Superior temporal gyrus (tissue), 1 donor: ENCODE measurements at regions not wholly inside any gene's neighbourhood (a gene's known extent, or its start where the extent isn't known, plus 50 kb on each side); places are given as distances from the start of the nearest gene placed in this dataset.

Source experiments
- DNase-seq: peaks from one replicate; pipeline ENCODE4 v3.0.0-alpha.2; 2016; ENCODE audit errors: extremely low spot score

- no peak for DNase-seq
Measured at GRCh38 chr2:183214680-183215079, 90.4 kb downstream of the NUP35 start.

DNA sequence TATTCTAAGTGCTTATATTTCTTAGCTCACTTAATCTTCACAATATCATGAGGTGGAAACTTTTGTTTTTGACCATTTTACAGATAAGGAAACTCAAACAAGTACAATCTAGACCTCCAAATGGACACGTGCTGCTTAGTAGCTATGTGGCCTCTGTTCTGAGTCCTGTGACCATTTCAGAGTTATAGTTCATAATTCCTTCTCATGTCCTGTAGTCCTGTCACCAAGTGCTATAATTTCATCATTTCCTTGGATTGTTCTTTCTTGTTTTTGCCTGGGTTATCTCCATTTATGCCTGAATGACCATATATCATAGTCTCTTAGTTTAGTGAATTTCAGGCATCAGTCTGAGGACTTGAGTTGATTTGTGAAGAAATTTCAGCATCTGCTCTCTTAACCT lies 91.7 kb downstream of the NUP35 start:
- DNase-seq = no peak

DNA sequence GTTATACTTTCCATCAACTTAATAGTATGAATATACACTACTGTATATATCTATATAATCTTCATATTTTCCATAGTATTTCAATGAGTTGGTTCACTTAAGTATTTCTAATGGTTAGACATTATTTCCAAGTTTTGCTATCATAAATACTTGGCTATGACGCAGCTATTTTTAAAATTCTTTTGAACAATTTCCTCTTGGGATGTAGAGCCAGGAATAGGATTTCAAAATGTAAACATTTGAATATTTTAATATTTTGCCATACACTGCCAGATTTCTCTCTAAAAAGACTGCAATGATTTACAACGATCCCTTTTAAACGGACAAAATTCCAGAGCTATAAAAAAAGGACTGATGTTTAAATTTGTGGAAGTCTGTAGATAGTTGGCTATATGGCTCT lies 95.6 kb downstream of the NUP35 start:
- DNase-seq = no peak

DNA sequence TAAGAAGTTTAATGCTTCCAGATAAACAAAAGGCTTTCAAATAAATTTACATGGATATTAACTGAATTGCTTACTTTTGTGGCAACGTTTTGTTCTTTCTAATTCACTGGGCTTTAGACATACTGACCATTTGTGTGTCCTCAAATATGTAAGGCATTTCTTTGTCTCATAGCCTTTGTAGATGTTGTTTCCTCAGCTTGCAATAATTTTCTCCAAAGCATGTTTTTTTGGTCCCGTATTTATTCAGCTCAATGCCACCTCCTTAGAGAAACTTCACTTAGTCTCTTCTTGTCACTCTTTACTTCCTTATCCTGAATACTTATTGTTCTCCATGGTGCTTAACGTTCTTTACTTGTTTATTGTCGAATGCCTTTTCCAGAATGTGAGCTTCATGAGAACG lies 98.5 kb downstream of the NUP35 start:
- DNase-seq = no peak

GRCh38 chr2:183224948-183225347 lies 100.7 kb downstream of the NUP35 start:
- DNase-seq = peak; percentile 47

- DNase-seq = no peak
Measured at GRCh38 chr2:183227176-183227575, 102.9 kb downstream of the NUP35 start.

DNA sequence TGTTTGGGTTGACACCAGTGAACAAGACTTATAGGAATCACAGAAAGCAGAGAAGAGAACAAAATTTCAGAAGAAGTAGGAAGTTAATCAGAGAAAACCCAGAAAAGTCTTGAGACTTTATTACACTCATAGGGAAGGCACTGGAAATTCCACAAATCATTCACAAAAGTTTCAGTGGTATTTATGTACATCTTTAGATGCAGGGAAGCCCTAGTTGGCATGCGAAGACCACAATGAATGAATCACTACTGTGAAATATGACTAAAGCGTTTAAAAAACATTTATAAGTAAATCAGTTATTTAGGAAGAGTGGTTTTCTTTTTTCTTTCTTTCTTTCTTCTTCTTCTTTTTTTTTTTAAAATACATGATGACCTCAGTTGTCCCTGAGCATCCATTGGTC lies 105.1 kb downstream of the NUP35 start:
- no peak for DNase-seq

DNA sequence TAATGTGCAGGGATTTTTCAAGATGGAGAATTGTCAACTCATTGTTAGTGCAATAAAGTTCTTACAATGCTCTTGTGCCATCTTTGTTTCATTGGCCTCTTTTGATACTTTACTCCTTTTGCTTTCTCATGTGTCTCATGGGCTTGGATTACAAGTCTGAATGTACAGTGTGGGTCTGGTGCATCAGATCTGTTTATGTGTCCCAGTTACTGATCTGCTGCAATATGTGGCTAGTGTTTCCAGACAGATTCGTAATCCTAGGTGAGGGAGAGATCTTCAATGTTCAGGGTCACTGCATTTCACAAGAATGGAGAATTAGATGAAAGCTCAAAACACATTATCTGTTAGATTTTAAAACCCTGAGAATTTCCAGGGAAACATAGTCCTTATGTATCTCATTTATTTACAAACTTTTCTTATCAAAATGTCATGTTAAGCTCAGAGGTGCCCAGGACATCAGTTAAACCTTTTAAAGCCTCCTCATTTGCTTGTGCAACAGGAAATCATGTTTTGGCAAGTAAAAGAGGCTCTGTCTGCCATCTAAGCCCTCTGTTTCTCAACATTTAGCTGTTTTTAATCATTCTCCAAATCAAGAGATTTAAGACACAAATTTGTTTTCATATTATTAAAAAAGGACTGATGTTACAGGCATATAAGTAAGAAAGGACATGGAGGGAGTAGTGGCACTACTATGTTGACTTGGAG lies 108.1 kb downstream of the NUP35 start:
- DNase-seq = no peak

DNA sequence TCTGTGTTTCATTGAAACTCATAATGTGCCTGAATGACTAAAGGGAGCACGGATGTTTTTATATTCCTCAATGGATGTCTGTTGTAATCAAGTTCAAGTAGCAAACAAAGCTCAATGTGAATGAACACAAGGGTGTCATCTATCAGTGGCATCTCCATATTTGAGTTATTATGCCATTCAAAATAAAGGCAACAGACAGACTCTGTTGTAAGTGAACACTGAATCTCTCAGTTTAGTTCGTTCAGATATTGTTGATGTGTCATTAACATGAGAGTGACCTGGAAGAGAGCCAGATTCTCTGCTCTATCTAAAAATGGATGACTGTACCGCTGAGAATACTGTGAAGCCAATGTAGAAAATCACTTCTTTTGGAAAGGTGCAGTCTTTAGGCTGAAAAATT lies 118.7 kb downstream of the NUP35 start:
- DNase-seq = peak; percentile 31

GRCh38 chr2:183243758-183244157 lies 119.5 kb downstream of the NUP35 start:
- no peak for DNase-seq

GRCh38 chr2:183244300-183244844 lies 120.1 kb downstream of the NUP35 start:
- DNase-seq = no peak

- DNase-seq = peak; percentile 84
Measured at GRCh38 chr2:183248866-183249567, 124.8 kb downstream of the NUP35 start.

GRCh38 chr2:183250061-183250460 lies 125.8 kb downstream of the NUP35 start:
- DNase-seq = no peak

- DNase-seq = no peak
Measured at GRCh38 chr2:183250472-183250871, 126.2 kb downstream of the NUP35 start.

DNA sequence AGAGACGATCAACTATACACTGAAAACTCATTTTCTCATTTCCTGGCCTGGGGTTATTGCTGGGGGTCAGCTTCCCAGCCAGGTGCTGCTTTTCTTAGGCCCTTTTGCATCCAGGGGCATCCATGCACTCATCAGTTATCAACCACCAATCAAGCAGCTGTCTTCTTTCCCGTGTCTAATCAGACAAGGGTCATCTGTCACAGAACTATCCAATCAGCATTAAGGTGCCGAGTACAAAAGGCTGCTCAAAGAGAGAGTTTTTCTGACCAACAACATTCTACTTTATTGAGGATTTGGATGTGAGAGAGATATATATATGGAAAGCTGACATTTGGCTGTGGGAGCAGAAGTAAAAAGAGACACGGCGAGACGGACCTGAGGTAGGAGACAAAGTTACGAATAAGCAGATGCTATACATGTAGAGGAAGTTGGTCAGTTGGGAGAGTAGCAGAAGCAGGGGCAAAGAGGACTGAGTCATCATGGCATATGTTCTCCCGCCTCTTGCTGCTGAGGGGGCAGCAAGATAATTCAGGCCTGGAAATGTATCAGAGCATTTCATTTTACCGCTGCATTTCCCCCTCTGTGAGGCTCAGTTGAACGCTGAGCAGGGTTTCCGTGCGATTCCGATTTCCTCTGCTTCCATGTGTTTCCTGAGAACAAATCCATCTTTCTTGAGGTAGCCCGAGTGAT lies 129.3 kb downstream of the NUP35 start:
- DNase-seq = peak; percentile 27

DNA sequence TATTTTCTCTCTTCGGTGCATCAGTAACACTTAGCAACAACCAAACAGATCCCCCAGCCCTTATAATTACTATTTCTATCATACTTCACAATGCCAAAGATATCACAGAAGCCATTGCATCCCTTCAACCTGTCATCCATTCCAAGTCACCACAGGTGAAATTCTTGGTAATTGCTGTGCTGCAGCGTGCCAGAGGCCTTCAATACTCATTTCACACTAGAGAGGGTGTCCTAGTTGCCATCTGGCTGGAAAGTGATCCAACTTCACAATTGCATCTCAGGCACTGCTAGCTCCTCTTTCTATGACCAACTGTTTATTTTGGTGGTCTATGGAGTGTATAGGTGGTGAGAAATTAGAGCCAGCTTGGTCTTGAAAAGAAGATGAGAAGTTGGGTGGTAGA lies 131.2 kb downstream of the NUP35 start:
- no peak for DNase-seq

DNA sequence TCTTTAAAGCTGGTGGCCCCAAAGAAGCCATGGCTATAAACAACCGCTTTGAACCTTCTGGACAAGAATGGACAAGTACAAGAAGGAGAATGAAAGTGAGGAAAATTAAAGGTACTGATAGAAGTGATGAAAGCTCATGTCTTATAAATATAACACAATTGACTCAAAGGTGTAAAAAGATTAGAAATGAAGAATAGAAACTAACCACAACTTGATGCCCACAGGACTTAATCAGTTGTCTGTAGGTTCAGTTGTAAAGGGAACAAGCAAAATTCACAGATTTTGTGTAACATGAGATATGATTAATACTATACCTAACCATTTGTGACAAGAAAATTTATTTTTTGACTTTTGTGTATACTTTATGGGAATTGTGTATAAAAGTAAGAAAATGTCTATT lies 135.7 kb downstream of the NUP35 start:
- no peak for DNase-seq

GRCh38 chr2:183260527-183260926 lies 136.3 kb downstream of the NUP35 start:
- no peak for DNase-seq

- DNase-seq = no peak
Measured at GRCh38 chr2:183264890-183265535, 140.8 kb downstream of the NUP35 start.

DNA sequence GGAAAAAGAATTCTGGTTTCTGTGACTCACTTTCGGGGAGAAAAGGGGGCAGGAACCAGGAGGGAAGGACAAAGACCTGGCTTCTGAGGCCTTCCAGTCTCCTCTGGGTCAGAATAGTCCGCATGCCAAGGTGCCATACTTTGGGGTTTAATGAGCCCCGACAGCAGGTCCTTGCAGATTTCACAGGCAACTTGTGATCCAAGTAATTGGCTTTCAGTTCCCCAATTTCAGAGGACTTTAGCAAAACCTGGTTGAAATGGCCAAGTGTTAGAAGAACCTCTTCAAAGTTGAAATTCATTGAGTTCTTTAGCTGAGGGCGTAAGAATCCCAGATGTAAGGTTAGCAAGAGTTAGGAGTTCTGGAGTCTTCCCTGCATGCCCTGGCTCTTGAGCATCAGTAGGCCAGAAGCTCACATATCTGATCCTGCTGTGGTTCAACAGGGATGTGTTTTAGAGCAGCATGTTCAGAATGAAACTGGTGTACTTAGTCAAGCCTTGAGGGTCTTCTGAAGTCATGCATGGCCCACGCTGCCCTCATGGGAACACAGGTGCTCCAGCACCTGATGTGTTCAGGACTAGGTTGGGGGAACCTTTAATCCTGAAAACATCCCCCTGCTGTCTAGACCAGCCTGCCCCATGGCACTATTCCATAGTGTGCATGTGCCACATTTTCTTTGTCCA lies 143.0 kb downstream of the NUP35 start:
- no peak for DNase-seq

GRCh38 chr2:183269956-183270355 lies 145.7 kb downstream of the NUP35 start:
- peak; percentile 65 for DNase-seq

DNA sequence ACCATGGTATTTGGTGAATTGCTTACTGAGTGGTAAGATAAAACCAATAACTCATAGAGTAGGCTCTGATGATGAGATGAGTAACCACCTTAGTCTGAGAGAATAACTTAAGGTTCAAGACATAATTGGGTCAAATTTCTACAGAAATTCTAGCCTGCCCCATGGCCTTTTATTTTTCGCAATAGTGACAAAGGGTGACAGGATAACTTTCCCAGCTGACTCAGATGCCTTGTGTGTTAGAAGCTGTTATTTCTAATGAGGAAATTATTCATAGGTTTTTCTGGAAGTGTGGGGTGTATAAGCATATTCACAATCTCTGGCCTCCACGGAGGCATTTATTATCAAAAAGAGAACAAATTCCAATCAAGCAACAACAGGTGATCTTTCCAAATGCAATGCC lies 159.0 kb downstream of the NUP35 start:
- DNase-seq = no peak
